Gastroesophageal sphincter (tissue), 3 donors: ENCODE measurements at regions not wholly inside any gene's neighbourhood (a gene's known extent, or its start where the extent isn't known, plus 50 kb on each side); places are given as distances from the start of the nearest gene placed in this dataset.
A peak's percentile ranks its signal among the peaks of the same experiment; 100 is the strongest.

Experiments used
- CTCF ChIP-seq, 4 experiments: fragments of 200-600 bp in 2 of 4; fragments of 450-650 bp in 2 of 4; sonication (generic) in 1 of 4; IDR thresholded peaks; one replicate each; pipeline ENCODE4 v1.5.1; 2017 to 2019; ENCODE audit warnings: antibody characterized with exemption in 4 of 4, mild to moderate bottlenecking in 2 of 4, moderate library complexity in 2 of 4
- EP300 ChIP-seq: sonication (generic); formaldehyde crosslinking; IDR thresholded peaks from one replicate; pipeline ENCODE4 v1.6.1; 2017; ENCODE audit warnings: antibody characterized with exemption, mild to moderate bottlenecking
- POLR2A ChIP-seq, 2 donors: fragments of 450-650 bp; IDR thresholded peaks; one replicate each; pipeline ENCODE4 v1.6.1; 2017; ENCODE audit warnings: antibody characterized with exemption in 2 of 2, mild to moderate bottlenecking in 2 of 2, moderate library complexity in 1 of 2
- POLR2AphosphoS5 ChIP-seq: sonication (generic); formaldehyde crosslinking; IDR thresholded peaks from one replicate; pipeline ENCODE4 v1.6.1; 2017; ENCODE audit warnings: antibody characterized with exemption

- TF ChIP-seq CTCF (IDR thresholded peaks at IDR 0.05) (peak in 2 of 4 experiments; percentile 4 to 43), POLR2AphosphoS5 (no peak), POLR2A (IDR thresholded peaks at IDR 0.05) (no peak), EP300 (no peak)
Observed at GRCh38 chr12:94898388-94898787, 105.1 kb downstream of the NDUFA12 start.
